GM19324 (cell line): ENCODE measurements at regions not wholly inside any gene's neighbourhood (a gene's known extent, or its start where the extent isn't known, plus 50 kb on each side); places are given as distances from the start of the nearest gene placed in this dataset.

Experiments used
- ATAC-seq: cut with Tn5 transposase; IDR thresholded peaks from one replicate; pipeline ENCODE4 v1.9.1; 2021; ENCODE audit warnings: mild to moderate bottlenecking, moderate library complexity; ENCODE audit not compliant: unreplicated experiment, low FRiP score

DNA sequence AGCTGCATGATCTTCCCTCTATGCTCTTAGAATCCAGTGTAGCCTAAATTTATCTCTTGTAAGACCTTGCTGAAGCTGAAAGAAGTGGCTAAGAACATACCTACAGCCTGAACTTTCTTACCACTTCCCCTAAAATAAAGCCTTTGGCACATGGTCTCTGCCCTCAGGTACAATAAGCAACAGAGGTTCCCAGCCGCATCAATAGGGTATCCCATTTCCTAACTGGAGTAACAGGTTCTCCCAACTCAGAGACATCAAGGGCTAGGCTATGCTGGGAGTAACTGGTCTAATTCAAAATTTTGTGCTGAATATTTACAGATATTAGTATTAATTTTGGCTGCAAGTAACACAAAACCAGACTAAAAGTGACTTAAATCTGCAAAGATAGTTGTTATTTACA lies 335.8 kb upstream of the TRPC7 start:
- no peak for ATAC-seq

GRCh38 chr5:136699651-136700050 lies 334.3 kb upstream of the TRPC7 start:
- ATAC-seq: no peak

DNA sequence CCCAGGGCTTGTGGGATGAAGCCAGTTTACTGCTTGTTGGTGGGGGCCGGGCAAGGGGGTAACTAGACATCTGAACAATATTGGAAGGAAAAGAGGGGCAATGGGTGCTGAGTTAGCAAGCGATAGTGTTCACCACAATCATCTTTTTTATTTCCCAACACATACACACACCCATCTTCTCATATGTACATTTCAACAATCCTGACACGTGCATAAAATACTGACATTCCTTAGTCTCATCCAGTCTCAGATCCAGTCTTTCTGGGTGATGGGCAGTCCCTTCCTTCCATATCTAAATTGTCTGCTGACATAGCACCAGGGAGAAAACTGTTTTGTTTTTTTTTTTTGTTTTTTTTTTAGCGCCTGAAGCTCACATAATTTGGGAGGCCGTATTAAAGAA lies 333.6 kb upstream of the TRPC7 start:
- ATAC-seq: no peak

DNA sequence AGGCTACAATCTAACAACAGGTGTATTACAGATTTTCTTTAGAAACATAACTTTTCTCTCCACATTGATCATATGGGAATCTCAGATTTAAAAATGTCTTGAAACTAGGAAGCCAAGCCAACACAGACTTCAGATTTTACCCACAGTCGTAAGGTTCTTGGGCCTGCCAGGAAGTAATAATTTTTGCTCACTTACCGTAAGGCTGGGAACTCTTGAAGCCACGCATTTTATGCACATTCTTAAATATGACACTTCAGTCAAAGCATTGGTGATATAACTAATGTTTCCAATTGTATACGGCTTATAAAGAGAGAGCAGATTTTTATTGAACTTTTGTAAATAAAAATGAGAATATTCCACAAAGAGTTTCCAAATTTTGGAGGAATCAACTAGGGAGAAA lies 328.9 kb upstream of the TRPC7 start:
- ATAC-seq: no peak

DNA sequence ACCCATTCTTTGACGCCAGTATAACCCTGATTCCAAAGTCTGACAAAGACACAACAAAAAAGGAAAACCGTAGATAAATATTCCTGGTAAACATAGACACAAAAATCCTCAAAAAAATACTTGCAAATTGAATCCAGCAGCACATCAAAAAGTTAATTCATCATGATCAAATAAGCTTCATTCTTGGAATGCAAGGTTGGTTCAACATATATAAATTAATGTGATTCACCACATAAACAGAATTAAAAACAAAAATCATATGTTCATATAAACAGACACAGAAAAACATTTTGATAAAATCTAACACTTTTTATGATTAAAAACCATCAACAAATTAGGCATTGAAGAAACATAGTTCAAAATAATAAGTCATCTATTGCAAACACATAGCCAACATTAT lies 324.2 kb upstream of the TRPC7 start:
- ATAC-seq: no peak

DNA sequence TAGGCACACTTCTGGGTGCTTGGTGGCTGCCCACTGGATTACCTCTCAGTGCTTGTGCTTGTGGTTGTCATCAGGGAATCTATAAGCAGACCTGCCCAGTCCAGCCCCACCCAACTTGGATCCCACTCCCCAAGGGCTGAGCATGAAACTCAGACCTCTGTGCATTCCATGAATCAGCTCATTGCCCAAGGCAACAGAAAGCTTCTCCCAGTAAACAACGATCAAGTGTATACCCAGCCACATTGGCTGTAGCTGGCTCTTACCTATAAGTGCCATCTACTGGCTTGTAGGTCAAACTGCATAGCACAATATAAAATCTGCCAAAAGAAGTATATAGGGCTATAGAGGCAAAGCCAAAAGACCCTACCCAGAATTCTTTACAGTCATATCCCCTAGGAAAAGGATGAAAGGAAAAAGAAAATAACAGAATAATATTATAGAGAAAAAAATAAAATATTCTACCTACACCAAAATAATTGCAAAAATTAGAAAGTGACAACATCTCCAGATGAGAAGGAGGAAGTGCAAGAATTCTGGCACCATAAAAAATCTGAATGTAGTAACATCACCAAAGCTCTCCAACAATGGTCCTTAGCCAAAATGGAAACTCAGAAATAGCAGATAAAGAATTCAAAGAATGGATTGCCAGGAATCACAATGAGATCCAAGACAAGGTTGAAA lies 321.0 kb upstream of the TRPC7 start:
- ATAC-seq: no peak

- no peak for ATAC-seq
Measured at GRCh38 chr5:136682986-136683385, 317.6 kb upstream of the TRPC7 start.

DNA sequence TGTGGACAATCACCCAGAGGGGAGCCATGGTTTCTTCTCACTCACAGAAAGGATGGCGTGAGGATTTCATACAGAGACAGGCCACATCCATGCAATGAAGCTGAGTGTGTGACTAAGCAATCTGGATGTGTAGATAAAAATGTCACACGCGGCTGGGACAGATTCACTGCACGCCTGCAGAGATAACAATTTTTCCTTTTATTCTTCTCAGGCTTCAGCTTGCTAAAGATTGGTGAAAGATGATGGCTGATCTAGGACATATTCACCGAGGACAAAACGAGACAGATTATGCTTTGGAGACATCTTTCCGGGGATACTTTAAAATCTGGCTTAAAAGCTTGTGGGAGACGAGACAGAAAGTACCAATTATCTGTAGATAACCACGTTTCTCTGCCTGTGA lies 313.9 kb upstream of the TRPC7 start:
- ATAC-seq: no peak

DNA sequence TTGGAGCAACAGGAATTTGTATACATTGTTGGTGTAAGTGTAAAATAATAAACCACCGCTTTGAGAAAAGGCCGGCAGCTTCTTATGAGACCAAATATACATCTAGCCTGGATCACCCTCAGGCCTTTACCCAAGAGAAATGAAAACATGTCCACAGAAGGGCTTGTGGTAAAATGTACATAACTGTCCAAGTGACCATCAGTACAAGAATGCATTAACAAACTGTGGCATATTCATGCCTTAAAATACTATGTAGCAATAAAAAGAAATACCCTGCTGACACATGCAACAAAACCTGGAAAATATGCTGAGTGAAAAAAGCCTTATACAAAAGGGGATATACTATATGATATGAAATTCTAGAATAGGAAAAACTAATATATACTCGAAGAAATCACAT lies 311.9 kb upstream of the TRPC7 start:
- ATAC-seq: no peak

- no peak for ATAC-seq
Measured at GRCh38 chr5:136676685-136677084, 311.3 kb upstream of the TRPC7 start.

DNA sequence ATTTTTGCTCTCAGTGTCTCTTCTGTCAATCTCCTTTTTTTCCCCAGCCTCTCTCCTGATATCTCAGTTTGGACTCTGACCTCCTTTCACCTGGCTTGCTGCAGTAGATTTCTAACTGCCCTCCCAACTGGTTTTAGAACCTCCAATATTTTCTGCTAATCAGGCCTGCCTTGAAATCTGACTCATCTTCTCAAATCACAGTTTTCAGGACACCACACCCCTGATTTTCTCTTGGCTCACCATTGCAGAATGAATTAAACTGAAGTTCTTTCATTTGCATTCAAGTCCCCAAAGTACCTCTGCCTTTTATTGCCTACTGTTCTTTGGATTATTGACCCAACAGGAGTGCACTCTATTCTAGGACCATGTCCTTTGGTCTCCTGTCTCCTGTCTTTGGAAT lies 310.4 kb upstream of the TRPC7 start:
- no peak for ATAC-seq

DNA sequence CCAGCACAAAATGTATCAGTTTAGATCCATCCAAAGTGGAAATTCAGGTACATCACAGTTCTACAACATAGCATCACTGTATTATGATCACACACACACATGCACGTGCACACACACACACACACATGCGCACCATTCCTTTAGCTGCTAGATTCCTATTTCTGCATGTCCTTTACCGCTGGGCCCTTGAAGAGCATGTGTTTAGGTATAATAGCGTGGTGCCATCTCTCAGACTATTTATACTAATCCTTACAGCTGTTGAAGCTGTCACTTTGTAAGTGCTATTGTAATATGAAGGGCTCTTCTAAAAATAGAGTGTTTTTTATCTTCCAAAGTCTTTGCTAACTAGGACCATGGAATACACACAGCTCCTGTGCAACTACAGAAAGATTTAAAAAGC lies 308.8 kb upstream of the TRPC7 start:
- ATAC-seq: no peak

DNA sequence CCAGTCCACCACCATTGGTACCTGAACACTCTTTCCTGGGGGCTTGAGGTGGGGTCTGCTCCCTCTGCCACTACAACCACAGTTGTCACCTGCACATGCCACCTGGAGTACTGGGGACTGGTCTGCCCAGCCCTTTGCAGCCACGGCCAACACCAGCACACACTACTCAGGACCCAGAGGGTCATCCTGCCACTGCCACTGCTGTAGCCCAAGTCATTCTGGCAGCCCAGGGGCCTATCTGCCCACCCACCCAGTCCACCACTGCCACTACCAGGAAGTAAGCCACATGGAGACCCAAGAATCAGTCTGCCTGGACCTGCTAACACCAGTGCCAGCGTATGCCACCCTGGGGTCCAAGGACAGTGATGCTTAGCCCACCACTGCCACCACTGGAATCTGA lies 302.4 kb upstream of the TRPC7 start:
- no peak for ATAC-seq

DNA sequence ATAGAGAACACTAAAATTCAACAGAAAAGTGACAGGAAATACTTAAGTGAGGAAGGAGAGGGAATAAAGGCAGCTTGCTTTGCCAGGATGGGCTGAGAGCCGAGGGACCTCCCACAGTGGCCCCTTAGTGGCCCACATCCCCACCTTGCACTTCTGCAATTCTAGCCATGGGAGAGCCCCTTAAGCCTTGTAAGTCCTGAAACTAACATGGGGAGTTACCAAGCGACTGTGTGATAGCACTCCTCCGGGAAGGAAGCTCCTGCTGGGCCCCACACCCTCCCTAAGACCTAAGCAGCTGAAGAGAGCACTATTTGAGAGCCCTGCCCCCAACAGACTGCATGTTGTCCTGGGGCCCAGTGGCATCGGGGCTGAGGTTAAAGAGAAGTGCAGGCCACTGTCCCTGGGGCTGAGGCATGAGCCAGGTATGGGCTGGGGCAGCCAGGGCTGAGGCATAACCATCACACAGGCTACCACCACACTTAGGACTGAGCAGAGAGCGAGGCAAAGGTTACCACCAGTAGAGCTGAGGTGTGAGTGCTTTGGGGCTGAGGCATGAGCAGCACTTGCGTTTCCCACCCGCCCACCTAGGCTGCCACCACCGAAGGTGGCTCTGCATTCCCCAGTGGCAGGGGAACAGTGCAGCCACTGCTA lies 301.8 kb upstream of the TRPC7 start:
- ATAC-seq: no peak

DNA sequence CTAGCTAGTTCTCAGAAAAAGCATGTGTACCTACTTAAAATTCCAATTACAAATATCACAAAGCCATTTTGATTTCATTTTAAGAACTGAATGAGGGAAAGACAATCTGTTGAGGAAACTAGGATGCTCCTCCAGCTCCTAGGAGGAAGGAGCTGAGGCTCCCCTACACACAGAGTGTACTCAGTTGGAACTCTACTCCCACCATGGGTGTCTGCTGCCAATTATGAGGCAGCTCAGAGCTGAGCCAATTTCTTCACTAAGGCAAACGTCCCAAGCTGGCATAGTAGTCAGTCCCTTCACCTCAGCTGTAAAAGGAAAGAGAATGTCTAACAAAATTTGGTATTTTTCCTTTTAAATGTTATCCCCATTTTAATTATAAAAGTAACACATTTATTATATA lies 300.0 kb upstream of the TRPC7 start:
- no peak for ATAC-seq

- ATAC-seq: no peak
Measured at GRCh38 chr5:136661026-136661425, 295.7 kb upstream of the TRPC7 start.

DNA sequence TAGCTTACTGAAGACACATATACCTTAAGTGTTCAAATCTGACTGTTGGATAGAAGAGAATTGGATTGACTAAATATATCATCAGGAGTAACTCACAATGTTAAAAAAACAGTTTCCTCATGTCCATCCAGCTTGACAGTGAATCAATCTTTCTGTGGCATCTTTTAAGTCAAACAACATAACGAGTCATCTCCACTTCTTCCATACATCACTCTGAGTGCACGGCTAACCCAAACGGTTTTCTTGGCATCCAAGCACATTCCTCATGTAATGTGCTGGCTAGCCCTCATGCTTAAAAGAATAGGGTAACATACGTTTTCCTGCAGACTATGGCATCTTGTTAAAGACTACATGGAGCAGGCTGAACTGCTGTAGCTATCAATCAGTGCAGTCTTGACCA lies 291.5 kb upstream of the TRPC7 start:
- no peak for ATAC-seq

GRCh38 chr5:136655468-136655867 lies 290.1 kb upstream of the TRPC7 start:
- no peak for ATAC-seq

GRCh38 chr5:136646915-136647314 lies 281.6 kb upstream of the TRPC7 start:
- ATAC-seq: no peak

DNA sequence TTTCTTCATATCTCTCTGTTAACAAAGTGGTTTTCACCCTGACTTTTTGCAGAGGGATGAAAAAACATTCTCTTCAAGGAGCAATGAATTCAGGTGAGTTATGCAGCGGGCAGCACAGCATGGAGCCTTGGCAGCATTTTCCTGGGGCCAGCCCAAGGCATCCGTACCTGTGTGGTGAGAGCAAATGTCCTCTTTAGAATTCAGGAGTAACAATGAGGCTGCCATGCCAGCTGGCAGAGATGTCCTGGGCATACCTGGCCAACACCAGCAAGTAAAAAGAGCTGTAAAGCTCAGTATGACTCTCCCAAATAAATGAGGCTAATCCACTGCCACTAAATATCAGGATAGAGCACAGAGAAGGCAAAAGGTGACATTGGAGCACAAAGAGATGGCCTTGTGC lies 277.6 kb upstream of the TRPC7 start:
- no peak for ATAC-seq

- peak; percentile 52 for ATAC-seq
Measured at GRCh38 chr5:136639616-136640015, 274.3 kb upstream of the TRPC7 start.

DNA sequence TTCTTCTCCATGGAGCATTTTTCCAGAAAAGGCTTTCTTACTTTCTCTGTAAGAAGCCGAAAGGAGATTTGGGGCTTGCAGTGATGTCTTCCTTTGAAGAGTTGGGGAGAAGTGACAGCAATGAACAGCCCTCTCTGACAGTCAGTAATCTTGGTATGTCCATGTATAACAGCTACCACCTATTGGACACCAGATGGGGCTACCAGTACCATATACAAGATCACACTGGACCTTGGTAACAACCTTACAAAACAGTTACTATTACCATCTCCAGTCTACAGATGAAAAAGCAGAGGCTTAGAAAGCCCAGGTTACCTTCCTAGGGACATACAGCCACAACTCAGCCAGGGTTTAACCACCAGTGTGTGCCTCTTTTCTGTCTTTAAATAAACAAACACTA lies 272.7 kb upstream of the TRPC7 start:
- ATAC-seq: no peak

DNA sequence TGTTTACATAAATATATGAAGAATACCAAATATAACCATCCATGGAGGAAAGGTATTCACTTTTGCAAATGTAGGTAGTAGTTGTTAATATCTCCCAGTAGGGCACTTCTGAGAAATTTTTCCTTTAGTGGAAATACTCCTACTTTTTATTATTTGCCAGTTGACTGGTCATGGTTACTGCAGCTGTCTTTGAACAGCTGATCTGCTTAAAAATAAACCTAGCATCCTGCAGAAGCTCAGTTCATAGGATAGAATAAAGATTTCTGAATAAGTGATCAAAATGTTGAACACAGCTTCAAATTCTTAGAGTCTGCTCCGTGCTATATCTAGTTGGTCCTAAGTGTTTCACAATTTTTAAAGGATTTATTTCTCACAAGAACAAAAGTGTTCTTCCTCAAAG lies 270.7 kb upstream of the TRPC7 start:
- ATAC-seq: no peak
